ENCODE measurements at regions not wholly inside any gene's neighbourhood (a gene's known extent, or its start where the extent isn't known, plus 50 kb on each side); places are given as distances from the start of the nearest gene placed in this dataset.
A peak's percentile ranks its signal among the peaks of the same experiment; 100 is the strongest.

DNA sequence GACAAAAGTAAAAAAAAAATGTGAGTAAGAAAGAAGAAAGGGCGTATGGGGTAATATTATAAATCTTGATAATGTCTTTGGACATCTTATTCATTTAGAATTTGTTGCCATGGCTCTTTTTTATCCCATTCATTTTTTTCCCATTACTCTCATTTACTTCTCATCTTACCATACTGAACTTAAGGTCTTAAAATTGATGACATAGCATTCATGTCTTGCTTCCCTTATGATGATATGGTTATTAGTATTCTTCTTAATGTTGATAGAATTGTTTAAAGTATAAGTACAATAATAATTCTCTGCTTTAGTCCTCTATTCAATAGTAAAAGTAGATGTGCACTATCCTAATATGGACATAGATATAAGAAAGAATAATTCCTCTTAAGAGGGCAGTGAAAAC is 204.1 kb upstream of the KLF12 start:
- Mint-ChIP-seq H3K4me3 (no peak overlapping the region), H3K9me3 (no peaks in the 10 kb centered on the region), H3K36me3 (ENCODE audit: low read depth) (no peaks in the 10 kb centered on the region), H3K27me3 (ENCODE audit: insufficient read depth, low read depth, poor library complexity) (no peaks in the 10 kb centered on the region), H3K27ac (peak overlapping the region; percentile 47), H3K4me1 (peaks cover 9% of the 10 kb centered on the region; the same call in 2 of the 3 replicates)
- Histone ChIP-seq H4K20me1 (replicated peaks; ENCODE audit: insufficient read depth) (no peaks in the 10 kb centered on the region), H3F3A (replicated peaks; ENCODE audit: low read depth) (no peaks in the 10 kb centered on the region), H3K36me3 (ENCODE audit: insufficient read depth) (no peaks in the 10 kb centered on the region), H3K4me3 (no peak overlapping the region), H3K9me2 (ENCODE audit: insufficient read depth) (no peaks in the 10 kb centered on the region), H3K4me2 (no peak overlapping the region), H3K27ac (ENCODE audit: low read depth) (no peak overlapping the region), H3K27me3 (ENCODE audit: insufficient read depth) (no peaks in the 10 kb centered on the region), H2AFZ (no peak overlapping the region), H3K4me1 (ENCODE audit: insufficient read depth) (no peaks in the 10 kb centered on the region), H3K79me2 (replicated peaks; ENCODE audit: insufficient read depth) (no peaks in the 10 kb centered on the region)
- TF ChIP-seq ZNF331 (CRISPR knock-in tag; IDR thresholded peaks at IDR 0.05; ENCODE audit: low read depth) (no peak), EZH2 (IDR thresholded peaks at IDR 0.05; ENCODE audit: low read depth, unreplicated experiment) (no peak), EZH2phosphoT487 (IDR thresholded peaks at IDR 0.05; ENCODE audit: unreplicated experiment) (no peak), CREB1 (CRISPR knock-in tag; IDR thresholded peaks at IDR 0.05; ENCODE audit: low read depth) (no peak), POLR2AphosphoS5 (IDR thresholded peaks at IDR 0.05; ENCODE audit: low read depth) (no peak), STAT1 (IDR thresholded peaks at IDR 0.05; ENCODE audit: unreplicated experiment) (no peak), ZNF114 (CRISPR knock-in tag; IDR thresholded peaks at IDR 0.05) (no peak), CTCF (conservative IDR thresholded peaks at IDR 0.05; ENCODE audit: low read depth in 2 of 2) (no peak), NANOG (IDR thresholded peaks at IDR 0.05; ENCODE audit: borderline replicate concordance) (no peak), JUNB (IDR thresholded peaks at IDR 0.05; ENCODE audit: unreplicated experiment) (no peak)
- TF ChIP-seq, protein P1, sequence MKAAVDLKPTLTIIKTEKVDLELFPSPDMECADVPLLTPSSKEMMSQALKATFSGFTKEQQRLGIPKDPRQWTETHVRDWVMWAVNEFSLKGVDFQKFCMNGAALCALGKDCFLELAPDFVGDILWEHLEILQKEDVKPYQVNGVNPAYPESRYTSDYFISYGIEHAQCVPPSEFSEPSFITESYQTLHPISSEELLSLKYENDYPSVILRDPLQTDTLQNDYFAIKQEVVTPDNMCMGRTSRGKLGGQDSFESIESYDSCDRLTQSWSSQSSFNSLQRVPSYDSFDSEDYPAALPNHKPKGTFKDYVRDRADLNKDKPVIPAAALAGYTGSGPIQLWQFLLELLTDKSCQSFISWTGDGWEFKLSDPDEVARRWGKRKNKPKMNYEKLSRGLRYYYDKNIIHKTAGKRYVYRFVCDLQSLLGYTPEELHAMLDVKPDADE (IDR thresholded peaks at IDR 0.05), result no peak
- TF ChIP-seq, protein P2, sequence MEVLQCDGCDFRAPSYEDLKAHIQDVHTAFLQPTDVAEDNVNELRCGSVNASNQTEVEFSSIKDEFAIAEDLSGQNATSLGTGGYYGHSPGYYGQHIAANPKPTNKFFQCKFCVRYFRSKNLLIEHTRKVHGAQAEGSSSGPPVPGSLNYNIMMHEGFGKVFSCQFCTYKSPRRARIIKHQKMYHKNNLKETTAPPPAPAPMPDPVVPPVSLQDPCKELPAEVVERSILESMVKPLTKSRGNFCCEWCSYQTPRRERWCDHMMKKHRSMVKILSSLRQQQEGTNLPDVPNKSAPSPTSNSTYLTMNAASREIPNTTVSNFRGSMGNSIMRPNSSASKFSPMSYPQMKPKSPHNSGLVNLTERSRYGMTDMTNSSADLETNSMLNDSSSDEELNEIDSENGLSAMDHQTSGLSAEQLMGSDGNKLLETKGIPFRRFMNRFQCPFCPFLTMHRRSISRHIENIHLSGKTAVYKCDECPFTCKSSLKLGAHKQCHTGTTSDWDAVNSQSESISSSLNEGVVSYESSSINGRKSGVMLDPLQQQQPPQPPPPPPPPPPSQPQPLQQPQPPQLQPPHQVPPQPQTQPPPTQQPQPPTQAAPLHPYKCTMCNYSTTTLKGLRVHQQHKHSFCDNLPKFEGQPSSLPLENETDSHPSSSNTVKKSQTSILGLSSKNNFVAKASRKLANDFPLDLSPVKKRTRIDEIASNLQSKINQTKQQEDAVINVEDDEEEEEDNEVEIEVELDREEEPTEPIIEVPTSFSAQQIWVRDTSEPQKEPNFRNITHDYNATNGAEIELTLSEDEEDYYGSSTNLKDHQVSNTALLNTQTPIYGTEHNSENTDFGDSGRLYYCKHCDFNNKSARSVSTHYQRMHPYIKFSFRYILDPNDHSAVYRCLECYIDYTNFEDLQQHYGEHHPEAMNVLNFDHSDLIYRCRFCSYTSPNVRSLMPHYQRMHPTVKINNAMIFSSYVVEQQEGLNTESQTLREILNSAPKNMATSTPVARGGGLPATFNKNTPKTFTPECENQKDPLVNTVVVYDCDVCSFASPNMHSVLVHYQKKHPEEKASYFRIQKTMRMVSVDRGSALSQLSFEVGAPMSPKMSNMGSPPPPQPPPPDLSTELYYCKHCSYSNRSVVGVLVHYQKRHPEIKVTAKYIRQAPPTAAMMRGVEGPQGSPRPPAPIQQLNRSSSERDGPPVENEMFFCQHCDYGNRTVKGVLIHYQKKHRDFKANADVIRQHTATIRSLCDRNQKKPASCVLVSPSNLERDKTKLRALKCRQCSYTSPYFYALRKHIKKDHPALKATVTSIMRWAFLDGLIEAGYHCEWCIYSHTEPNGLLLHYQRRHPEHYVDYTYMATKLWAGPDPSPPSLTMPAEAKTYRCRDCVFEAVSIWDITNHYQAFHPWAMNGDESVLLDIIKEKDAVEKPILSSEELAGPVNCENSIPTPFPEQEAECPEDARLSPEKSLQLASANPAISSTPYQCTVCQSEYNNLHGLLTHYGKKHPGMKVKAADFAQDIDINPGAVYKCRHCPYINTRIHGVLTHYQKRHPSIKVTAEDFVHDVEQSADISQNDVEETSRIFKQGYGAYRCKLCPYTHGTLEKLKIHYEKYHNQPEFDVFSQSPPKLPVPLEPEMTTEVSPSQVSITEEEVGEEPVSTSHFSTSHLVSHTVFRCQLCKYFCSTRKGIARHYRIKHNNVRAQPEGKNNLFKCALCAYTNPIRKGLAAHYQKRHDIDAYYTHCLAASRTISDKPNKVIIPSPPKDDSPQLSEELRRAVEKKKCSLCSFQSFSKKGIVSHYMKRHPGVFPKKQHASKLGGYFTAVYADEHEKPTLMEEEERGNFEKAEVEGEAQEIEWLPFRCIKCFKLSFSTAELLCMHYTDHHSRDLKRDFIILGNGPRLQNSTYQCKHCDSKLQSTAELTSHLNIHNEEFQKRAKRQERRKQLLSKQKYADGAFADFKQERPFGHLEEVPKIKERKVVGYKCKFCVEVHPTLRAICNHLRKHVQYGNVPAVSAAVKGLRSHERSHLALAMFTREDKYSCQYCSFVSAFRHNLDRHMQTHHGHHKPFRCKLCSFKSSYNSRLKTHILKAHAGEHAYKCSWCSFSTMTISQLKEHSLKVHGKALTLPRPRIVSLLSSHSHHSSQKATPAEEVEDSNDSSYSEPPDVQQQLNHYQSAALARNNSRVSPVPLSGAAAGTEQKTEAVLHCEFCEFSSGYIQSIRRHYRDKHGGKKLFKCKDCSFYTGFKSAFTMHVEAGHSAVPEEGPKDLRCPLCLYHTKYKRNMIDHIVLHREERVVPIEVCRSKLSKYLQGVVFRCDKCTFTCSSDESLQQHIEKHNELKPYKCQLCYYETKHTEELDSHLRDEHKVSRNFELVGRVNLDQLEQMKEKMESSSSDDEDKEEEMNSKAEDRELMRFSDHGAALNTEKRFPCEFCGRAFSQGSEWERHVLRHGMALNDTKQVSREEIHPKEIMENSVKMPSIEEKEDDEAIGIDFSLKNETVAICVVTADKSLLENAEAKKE (CRISPR knock-in tag; IDR thresholded peaks at IDR 0.05), result no peak
- TF ChIP-seq, protein P3, sequence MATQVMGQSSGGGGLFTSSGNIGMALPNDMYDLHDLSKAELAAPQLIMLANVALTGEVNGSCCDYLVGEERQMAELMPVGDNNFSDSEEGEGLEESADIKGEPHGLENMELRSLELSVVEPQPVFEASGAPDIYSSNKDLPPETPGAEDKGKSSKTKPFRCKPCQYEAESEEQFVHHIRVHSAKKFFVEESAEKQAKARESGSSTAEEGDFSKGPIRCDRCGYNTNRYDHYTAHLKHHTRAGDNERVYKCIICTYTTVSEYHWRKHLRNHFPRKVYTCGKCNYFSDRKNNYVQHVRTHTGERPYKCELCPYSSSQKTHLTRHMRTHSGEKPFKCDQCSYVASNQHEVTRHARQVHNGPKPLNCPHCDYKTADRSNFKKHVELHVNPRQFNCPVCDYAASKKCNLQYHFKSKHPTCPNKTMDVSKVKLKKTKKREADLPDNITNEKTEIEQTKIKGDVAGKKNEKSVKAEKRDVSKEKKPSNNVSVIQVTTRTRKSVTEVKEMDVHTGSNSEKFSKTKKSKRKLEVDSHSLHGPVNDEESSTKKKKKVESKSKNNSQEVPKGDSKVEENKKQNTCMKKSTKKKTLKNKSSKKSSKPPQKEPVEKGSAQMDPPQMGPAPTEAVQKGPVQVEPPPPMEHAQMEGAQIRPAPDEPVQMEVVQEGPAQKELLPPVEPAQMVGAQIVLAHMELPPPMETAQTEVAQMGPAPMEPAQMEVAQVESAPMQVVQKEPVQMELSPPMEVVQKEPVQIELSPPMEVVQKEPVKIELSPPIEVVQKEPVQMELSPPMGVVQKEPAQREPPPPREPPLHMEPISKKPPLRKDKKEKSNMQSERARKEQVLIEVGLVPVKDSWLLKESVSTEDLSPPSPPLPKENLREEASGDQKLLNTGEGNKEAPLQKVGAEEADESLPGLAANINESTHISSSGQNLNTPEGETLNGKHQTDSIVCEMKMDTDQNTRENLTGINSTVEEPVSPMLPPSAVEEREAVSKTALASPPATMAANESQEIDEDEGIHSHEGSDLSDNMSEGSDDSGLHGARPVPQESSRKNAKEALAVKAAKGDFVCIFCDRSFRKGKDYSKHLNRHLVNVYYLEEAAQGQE (IDR thresholded peaks at IDR 0.05; ENCODE audit: unreplicated experiment), result no peak
- ATAC-seq (no peak), DNase-seq (ENCODE audit: low spot score) (no peak)
